HEK293T (cell line): ENCODE measurements at regions not wholly inside any gene's neighbourhood (a gene's known extent, or its start where the extent isn't known, plus 50 kb on each side); places are given as distances from the start of the nearest gene placed in this dataset.

Experiments
- ARNT ChIP-seq: fragments of 450-650 bp; IDR thresholded peaks from 2 replicates; pipeline ENCODE4 v1.6.1; 2017; ENCODE audit warnings: mild to moderate bottlenecking
- BHLHE40 ChIP-seq: fragments of 450-650 bp; IDR thresholded peaks from 2 replicates; pipeline ENCODE4 v1.6.1; 2016; ENCODE audit warnings: mild to moderate bottlenecking, moderate library complexity, borderline replicate concordance
- CTBP1 ChIP-seq: fragments of 450-650 bp; IDR thresholded peaks from 2 replicates; pipeline ENCODE4 v1.6.1; 2016; ENCODE audit warnings: borderline replicate concordance
- FOXA1 ChIP-seq: fragments of 450-650 bp; IDR thresholded peaks from 2 replicates; pipeline ENCODE4 v1.6.1; 2016; ENCODE audit warnings: mild to moderate bottlenecking
- FOXK2 ChIP-seq: fragments of 450-650 bp; IDR thresholded peaks from 2 replicates; pipeline ENCODE4 v1.6.1; 2016; ENCODE audit warnings: mild to moderate bottlenecking
- FOXM1 ChIP-seq: fragments of 450-650 bp; IDR thresholded peaks from 2 replicates; pipeline ENCODE4 v1.6.1; 2017; ENCODE audit warnings: mild to moderate bottlenecking, borderline replicate concordance
- L3MBTL2 ChIP-seq: fragments of 450-650 bp; conservative IDR thresholded peaks from 2 replicates; pipeline ENCODE4 v1.6.1; 2016; ENCODE audit warnings: mild to moderate bottlenecking
- LEF1 ChIP-seq: fragments of 450-650 bp; IDR thresholded peaks from 2 replicates; pipeline ENCODE4 v1.6.1; 2017; ENCODE audit warnings: mild to moderate bottlenecking, borderline replicate concordance
- NFRKB ChIP-seq: fragments of 450-650 bp; IDR thresholded peaks from 2 replicates; pipeline ENCODE4 v1.6.1; 2016; ENCODE audit warnings: mild to moderate bottlenecking, moderate library complexity
- SP1 ChIP-seq: fragments of 450-650 bp; IDR thresholded peaks from 2 replicates; pipeline ENCODE4 v1.6.1; 2017
- SUZ12 ChIP-seq: fragments of 450-650 bp; IDR thresholded peaks from 2 replicates; pipeline ENCODE4 v1.6.1; 2016; ENCODE audit warnings: mild to moderate bottlenecking
- TARDBP ChIP-seq: fragments of 450-650 bp; IDR thresholded peaks from 2 replicates; pipeline ENCODE4 v1.6.1; 2016
- ZNF384 ChIP-seq: fragments of 450-650 bp; IDR thresholded peaks from 2 replicates; pipeline ENCODE4 v1.6.1; 2016
- TF ChIP-seq, protein P1 (sequence below): fragments of 450-650 bp; IDR thresholded peaks from 2 replicates; pipeline ENCODE4 v1.6.1; 2016

DNA sequence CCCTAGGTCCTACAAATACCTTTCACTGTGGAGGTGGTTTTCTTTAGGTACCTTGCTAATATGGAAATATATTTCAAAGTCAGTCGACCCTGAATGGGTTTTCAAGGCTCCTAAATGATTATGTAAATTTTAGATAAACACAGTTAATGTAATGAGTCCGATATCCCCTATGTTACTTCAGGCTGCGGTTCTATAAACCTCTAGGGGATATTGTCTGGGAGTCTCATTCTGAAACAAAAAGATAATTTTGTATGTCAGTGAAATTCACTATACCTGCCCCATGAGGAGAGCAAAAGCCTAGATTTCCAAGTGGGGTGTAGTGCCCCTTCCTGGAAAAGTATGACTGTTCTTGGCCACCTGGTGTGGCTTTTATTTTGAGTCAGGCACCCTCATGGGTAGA is 377.3 kb downstream of the ICE1 start:
- TF ChIP-seq CTBP1, result no peak
- TF ChIP-seq ARNT, result no peak
- no peak for TF ChIP-seq FOXM1
- TF ChIP-seq SP1, result no peak
- no peak for TF ChIP-seq ZNF384
- TF ChIP-seq LEF1, result no peak
- TF ChIP-seq FOXK2, result no peak
- TF ChIP-seq NFRKB, result no peak
- no peak for TF ChIP-seq TARDBP
- TF ChIP-seq SUZ12, result no peak
- TF ChIP-seq FOXA1, result no peak
- no peak for TF ChIP-seq BHLHE40
- TF ChIP-seq, protein P1, sequence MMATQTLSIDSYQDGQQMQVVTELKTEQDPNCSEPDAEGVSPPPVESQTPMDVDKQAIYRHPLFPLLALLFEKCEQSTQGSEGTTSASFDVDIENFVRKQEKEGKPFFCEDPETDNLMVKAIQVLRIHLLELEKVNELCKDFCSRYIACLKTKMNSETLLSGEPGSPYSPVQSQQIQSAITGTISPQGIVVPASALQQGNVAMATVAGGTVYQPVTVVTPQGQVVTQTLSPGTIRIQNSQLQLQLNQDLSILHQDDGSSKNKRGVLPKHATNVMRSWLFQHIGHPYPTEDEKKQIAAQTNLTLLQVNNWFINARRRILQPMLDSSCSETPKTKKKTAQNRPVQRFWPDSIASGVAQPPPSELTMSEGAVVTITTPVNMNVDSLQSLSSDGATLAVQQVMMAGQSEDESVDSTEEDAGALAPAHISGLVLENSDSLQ, result no peak
- no peak for TF ChIP-seq L3MBTL2
